Activated CD4-positive, alpha-beta T cell treated with anti-CD3 and anti-CD28 coated beads, Interleukin-2, amount 10 ng/mL, durations not matched to agents 24 days and 14 days (primary cell): ENCODE measurements at regions not wholly inside any gene's neighbourhood (a gene's known extent, or its start where the extent isn't known, plus 50 kb on each side); places are given as distances from the start of the nearest gene placed in this dataset.
"Not testable (repeated sequence)": the region's sequence is repeated elsewhere in the genome, so short reads cannot be mapped to it uniquely, and the experiment has no call there.

Source experiments
- DNase-seq: peaks from one replicate; pipeline ENCODE4 v3.0.0; 2022
- H3K27ac Mint-ChIP-seq: one replicate; pipeline ENCODE4 v1.8.0; 2022; ENCODE audit warnings: mild to moderate bottlenecking, mixed read lengths
- H3K27me3 Mint-ChIP-seq: one replicate; pipeline ENCODE4 v1.8.0; 2022; ENCODE audit warnings: mixed read lengths
- H3K36me3 Mint-ChIP-seq: one replicate; pipeline ENCODE4 v1.8.0; 2022; ENCODE audit warnings: low read depth, mild to moderate bottlenecking, mixed read lengths
- H3K4me1 Mint-ChIP-seq: one replicate; pipeline ENCODE4 v1.8.0; 2021; ENCODE audit warnings: mixed read lengths
- H3K4me3 Mint-ChIP-seq: one replicate; pipeline ENCODE4 v1.8.0; 2022; ENCODE audit warnings: mild to moderate bottlenecking, moderate library complexity, mixed read lengths
- H3K9me3 Mint-ChIP-seq: one replicate; pipeline ENCODE4 v1.8.0; 2021; ENCODE audit warnings: mixed read lengths
- intact Hi-C: fragments of 100-400 bp; cut with micrococcal nuclease; formaldehyde crosslinking; loops from one replicate; pipeline ENCODE4 v1.15.1; 2023

GRCh38 chr1:47593598-47594285, 155.9 kb downstream of the FOXD2 start:
- H3K27me3 Mint-ChIP-seq, result peaks cover 11% of the 10 kb centered on the region
- DNase-seq, result no peak
- no peaks in the 10 kb centered on the region for H3K9me3 Mint-ChIP-seq
- no peaks in the 10 kb centered on the region for H3K4me1 Mint-ChIP-seq
- H3K4me3 Mint-ChIP-seq, result no peak overlapping the region
- no peak overlapping the region for H3K27ac Mint-ChIP-seq
- no peaks in the 10 kb centered on the region for H3K36me3 Mint-ChIP-seq
- intact Hi-C loops, result no loop called here

- Mint-ChIP-seq H3K4me1 (no peaks in the 10 kb centered on the region), H3K27ac (no peak overlapping the region), H3K36me3 (no peaks in the 10 kb centered on the region), H3K9me3 (no peaks in the 10 kb centered on the region), H3K27me3 (peaks cover 11% of the 10 kb centered on the region), H3K4me3 (no peak overlapping the region)
- intact Hi-C loops, result no loop called here
- DNase-seq, result peak; percentile 32
Observed at GRCh38 chr1:47594627-47595026, 156.8 kb downstream of the FOXD2 start.

- Mint-ChIP-seq H3K4me3 (no peak overlapping the region), H3K4me1 (no peaks in the 10 kb centered on the region), H3K27me3 (peaks cover 15% of the 10 kb centered on the region), H3K36me3 (no peaks in the 10 kb centered on the region), H3K27ac (no peak overlapping the region), H3K9me3 (no peaks in the 10 kb centered on the region)
- no peak for DNase-seq
- intact Hi-C loops, result no loop called here
Observed at GRCh38 chr1:47596328-47596727, 158.5 kb downstream of the FOXD2 start.

- Mint-ChIP-seq H3K9me3 (peaks cover 4% of the 10 kb centered on the region), H3K27me3 (peaks cover 9% of the 10 kb centered on the region), H3K4me3 (no peak overlapping the region), H3K4me1 (no peaks in the 10 kb centered on the region), H3K36me3 (no peaks in the 10 kb centered on the region), H3K27ac (no peak overlapping the region)
- intact Hi-C loops, result no loop called here
- DNase-seq, result no peak
Observed at GRCh38 chr1:47598357-47598756, 160.5 kb downstream of the FOXD2 start.

- intact Hi-C loops, result no loop called here
- H3K27me3 Mint-ChIP-seq, result peaks cover 4% of the 10 kb centered on the region
- no peak overlapping the region for H3K27ac Mint-ChIP-seq
- peaks cover 4% of the 10 kb centered on the region for H3K9me3 Mint-ChIP-seq
- no peaks in the 10 kb centered on the region for H3K4me1 Mint-ChIP-seq
- no peak for DNase-seq
- H3K36me3 Mint-ChIP-seq, result no peaks in the 10 kb centered on the region
- no peak overlapping the region for H3K4me3 Mint-ChIP-seq
Observed at GRCh38 chr1:47599777-47600176, 161.9 kb downstream of the FOXD2 start.

GRCh38 chr1:47602491-47602890, 164.6 kb downstream of the FOXD2 start:
- H3K9me3 Mint-ChIP-seq, result not testable (repeated sequence)

GRCh38 chr1:47604869-47605268, 167.0 kb downstream of the FOXD2 start:
- H3K36me3 Mint-ChIP-seq, DNase-seq, H3K4me1 Mint-ChIP-seq, H3K4me3 Mint-ChIP-seq, H3K27ac Mint-ChIP-seq, H3K27me3 Mint-ChIP-seq, intact Hi-C loops, H3K9me3 Mint-ChIP-seq: not testable (repeated sequence)

More at GRCh38 chr1:47602491-47602890, 164.6 kb downstream of the FOXD2 start:
- H3K27me3 Mint-ChIP-seq, H3K4me1 Mint-ChIP-seq, H3K4me3 Mint-ChIP-seq, DNase-seq, intact Hi-C loops, H3K27ac Mint-ChIP-seq, H3K36me3 Mint-ChIP-seq: not testable (repeated sequence)

- peaks cover 5% of the 10 kb centered on the region for H3K27me3 Mint-ChIP-seq
- H3K4me1 Mint-ChIP-seq, result no peaks in the 10 kb centered on the region
- no peaks in the 10 kb centered on the region for H3K36me3 Mint-ChIP-seq
- intact Hi-C loops, result no loop called here
- H3K4me3 Mint-ChIP-seq, result no peak overlapping the region
- no peaks in the 10 kb centered on the region for H3K9me3 Mint-ChIP-seq
- DNase-seq, result no peak
- H3K27ac Mint-ChIP-seq, result no peak overlapping the region
Observed at GRCh38 chr1:47608296-47608875, 170.5 kb downstream of the FOXD2 start.

- H3K27ac Mint-ChIP-seq, result no peak overlapping the region
- no peak for DNase-seq
- H3K4me1 Mint-ChIP-seq, result no peaks in the 10 kb centered on the region
- no peaks in the 10 kb centered on the region for H3K36me3 Mint-ChIP-seq
- intact Hi-C loops, result no loop called here
- H3K27me3 Mint-ChIP-seq, result peaks cover 2% of the 10 kb centered on the region
- no peak overlapping the region for H3K4me3 Mint-ChIP-seq
- H3K9me3 Mint-ChIP-seq, result no peaks in the 10 kb centered on the region
Observed at GRCh38 chr1:47611992-47612391, 174.1 kb downstream of the FOXD2 start.

GRCh38 chr1:47612819-47613218, 175.0 kb downstream of the FOXD2 start:
- no peaks in the 10 kb centered on the region for H3K4me1 Mint-ChIP-seq
- H3K27ac Mint-ChIP-seq, result no peak overlapping the region
- H3K4me3 Mint-ChIP-seq, result no peak overlapping the region
- DNase-seq, result no peak
- intact Hi-C loops, result no loop called here
- no peaks in the 10 kb centered on the region for H3K36me3 Mint-ChIP-seq
- H3K9me3 Mint-ChIP-seq, result no peaks in the 10 kb centered on the region
- peaks cover 2% of the 10 kb centered on the region for H3K27me3 Mint-ChIP-seq

- intact Hi-C loops, result no loop called here
- Mint-ChIP-seq H3K27ac (no peak overlapping the region), H3K9me3 (no peaks in the 10 kb centered on the region), H3K36me3 (no peaks in the 10 kb centered on the region), H3K4me3 (no peak overlapping the region), H3K4me1 (no peaks in the 10 kb centered on the region), H3K27me3 (peaks cover 2% of the 10 kb centered on the region)
- DNase-seq, result no peak
Observed at GRCh38 chr1:47616036-47616435, 178.2 kb downstream of the FOXD2 start.

GRCh38 chr1:47616906-47617305, 179.1 kb downstream of the FOXD2 start:
- Mint-ChIP-seq H3K4me3 (no peak overlapping the region), H3K27me3 (peaks cover 2% of the 10 kb centered on the region), H3K4me1 (no peaks in the 10 kb centered on the region), H3K27ac (no peak overlapping the region), H3K9me3 (no peaks in the 10 kb centered on the region), H3K36me3 (no peaks in the 10 kb centered on the region)
- intact Hi-C loops, result no loop called here
- DNase-seq, result no peak

GRCh38 chr1:47617381-47618221, 179.8 kb downstream of the FOXD2 start:
- H3K27me3 Mint-ChIP-seq, result peaks cover 2% of the 10 kb centered on the region
- no peak for DNase-seq
- no peaks in the 10 kb centered on the region for H3K36me3 Mint-ChIP-seq
- no peaks in the 10 kb centered on the region for H3K4me1 Mint-ChIP-seq
- no peak overlapping the region for H3K4me3 Mint-ChIP-seq
- intact Hi-C loops, result no loop called here
- H3K9me3 Mint-ChIP-seq, result no peaks in the 10 kb centered on the region
- H3K27ac Mint-ChIP-seq, result no peak overlapping the region

GRCh38 chr1:47618222-47618720, 180.4 kb downstream of the FOXD2 start:
- Mint-ChIP-seq H3K27me3 (no peaks in the 10 kb centered on the region), H3K4me1 (no peaks in the 10 kb centered on the region), H3K4me3 (no peak overlapping the region), H3K36me3 (no peaks in the 10 kb centered on the region), H3K27ac (no peak overlapping the region), H3K9me3 (no peaks in the 10 kb centered on the region)
- no peak for DNase-seq
- intact Hi-C loops, result no loop called here
